PC-3 (cell line): ENCODE measurements at regions not wholly inside any gene's neighbourhood (a gene's known extent, or its start where the extent isn't known, plus 50 kb on each side); places are given as distances from the start of the nearest gene placed in this dataset.
A peak's percentile ranks its signal among the peaks of the same experiment; 100 is the strongest.
"Not testable (repeated sequence)": the region's sequence is repeated elsewhere in the genome, so short reads cannot be mapped to it uniquely, and the experiment has no call there.

Experiments used
- ATAC-seq: fragments of 200-7000 bp; cut with Tn5 transposase; 2 replicates; pipeline ENCODE4 v1.9.1; 2020; ENCODE audit warnings: mild to moderate bottlenecking, moderate library complexity
- BruUV-seq: library from RNA; stranded (reverse); fragments of 400-500 nt; replicated peaks from 2 replicates; lab custom pipeline; 2021; lab: Mats Ljungman, UMichigan
- CTCF ChIA-PET: fragments of 300-600 bp; sonication (Branson Sonifier 250); formaldehyde crosslinking; loops from one replicate; lab custom pipeline; 2022; ENCODE audit warnings: antibody characterized with exemption; lab: Charles Lee
- POLR2A ChIA-PET: fragments of 300-600 bp; sonication (Branson Sonifier 250); formaldehyde crosslinking; loops from one replicate; lab custom pipeline; 2022; ENCODE audit warnings: antibody characterized with exemption; ENCODE audit not compliant: unreplicated experiment; lab: Charles Lee
- DNase-seq: peaks from one replicate; pipeline ENCODE4 v3.0.0-alpha.2; 2015
- H2AFZ ChIP-seq: fragments of 300-600 bp; sonication (generic); 2 replicates; pipeline ENCODE4 v1.6.0; 2016; ENCODE audit warnings: antibody characterized with exemption, low read length
- H3F3A ChIP-seq: fragments of 300-600 bp; sonication (generic); one replicate; pipeline ENCODE4 v1.6.0; 2017; ENCODE audit warnings: antibody characterized with exemption, low read length, control low read depth, mild to moderate bottlenecking; ENCODE audit not compliant: unreplicated experiment
- H3K27ac ChIP-seq: fragments of 300-600 bp; sonication (generic); 2 replicates; pipeline ENCODE4 v1.5.1; 2016; ENCODE audit warnings: mild to moderate bottlenecking, low read length
- H3K27me3 ChIP-seq: fragments of 300-600 bp; sonication (generic); 2 replicates; pipeline ENCODE4 v1.6.1; 2016; ENCODE audit warnings: low read length, mixed read lengths
- H3K36me3 ChIP-seq: fragments of 300-600 bp; sonication (generic); 2 replicates; pipeline ENCODE4 v1.6.1; 2016; ENCODE audit warnings: low read depth, mixed run types, low read length, mixed read lengths
- H3K4me1 ChIP-seq: fragments of 300-600 bp; sonication (generic); 2 replicates; pipeline ENCODE4 v1.5.1; 2016; ENCODE audit warnings: low read length; ENCODE audit not compliant: insufficient read depth
- H3K4me2 ChIP-seq: fragments of 300-600 bp; sonication (generic); 2 replicates; pipeline ENCODE4 v1.6.0; 2016; ENCODE audit warnings: low read length
- H3K4me3 ChIP-seq: fragments of 300-600 bp; sonication (generic); 2 replicates; pipeline ENCODE4 v1.5.1; 2016; ENCODE audit warnings: mild to moderate bottlenecking, low read length, mixed read lengths
- H3K79me2 ChIP-seq: fragments of 300-600 bp; sonication (generic); 2 replicates; pipeline ENCODE4 v1.6.1; 2017; ENCODE audit warnings: low read length, mixed read lengths
- H3K9ac ChIP-seq: fragments of 300-600 bp; sonication (generic); 2 replicates; pipeline ENCODE4 v1.6.0; 2016; ENCODE audit warnings: mild to moderate bottlenecking, low read length
- H3K9me2 ChIP-seq: fragments of 300-600 bp; sonication (generic); replicated peaks from 2 replicates; pipeline ENCODE4 v1.6.1; 2016; ENCODE audit warnings: mixed run types, low read length, mixed read lengths
- H3K9me3 ChIP-seq: fragments of 300-600 bp; sonication (generic); 2 replicates; pipeline ENCODE4 v1.6.1; 2016; ENCODE audit warnings: low read length, mixed read lengths
- H4K20me1 ChIP-seq: fragments of 300-600 bp; sonication (generic); 2 replicates; pipeline ENCODE4 v1.6.1; 2016; ENCODE audit warnings: low read length, mixed read lengths
- CTCF ChIP-seq: fragments of 300-600 bp; sonication (generic); conservative IDR thresholded peaks from 2 replicates; pipeline ENCODE4 v1.5.1; 2017; ENCODE audit warnings: antibody characterized with exemption, low read depth, mild to moderate bottlenecking, low read length
- EZH2 ChIP-seq: fragments of 300-600 bp; sonication (generic); IDR thresholded peaks from one replicate; pipeline ENCODE4 v1.6.1; 2017; ENCODE audit warnings: antibody characterized with exemption, mild to moderate bottlenecking, low read length; ENCODE audit not compliant: unreplicated experiment
- EZH2phosphoT487 ChIP-seq: fragments of 300-600 bp; sonication (generic); IDR thresholded peaks from 2 replicates; pipeline ENCODE4 v1.6.1; 2018; ENCODE audit warnings: mild to moderate bottlenecking, antibody characterized with exemption, low read length, borderline replicate concordance
- intact Hi-C: fragments of 100-400 bp; cut with micrococcal nuclease; formaldehyde crosslinking; loops from 2 replicates; pipeline ENCODE4 v1.9.0; 2023

- Histone ChIP-seq H3K4me1 (no peaks in the 10 kb centered on the region), H3K27me3 (no peaks in the 10 kb centered on the region), H3K4me3 (no peak overlapping the region), H3K36me3 (no peaks in the 10 kb centered on the region), H4K20me1 (no peaks in the 10 kb centered on the region), H3K4me2 (no peak overlapping the region), H3F3A (no peaks in the 10 kb centered on the region), H3K9ac (no peak overlapping the region), H2AFZ (no peak overlapping the region), H3K9me3 (no peaks in the 10 kb centered on the region), H3K9me2 (no peaks in the 10 kb centered on the region), H3K79me2 (no peaks in the 10 kb centered on the region), H3K27ac (no peak overlapping the region)
- CTCF ChIA-PET, result no interaction called here
- no TSS peak for BruUV-seq
- intact Hi-C loops, result no loop called here
- no peak for ATAC-seq
- TF ChIP-seq EZH2phosphoT487, result no peak
- TF ChIP-seq CTCF, result no peak
- TF ChIP-seq EZH2, result no peak
- DNase-seq, result no peak
- POLR2A ChIA-PET, result no interaction called here
Observed at GRCh38 chr6:14386668-14387067, 269.1 kb downstream of the CD83 start.

DNA sequence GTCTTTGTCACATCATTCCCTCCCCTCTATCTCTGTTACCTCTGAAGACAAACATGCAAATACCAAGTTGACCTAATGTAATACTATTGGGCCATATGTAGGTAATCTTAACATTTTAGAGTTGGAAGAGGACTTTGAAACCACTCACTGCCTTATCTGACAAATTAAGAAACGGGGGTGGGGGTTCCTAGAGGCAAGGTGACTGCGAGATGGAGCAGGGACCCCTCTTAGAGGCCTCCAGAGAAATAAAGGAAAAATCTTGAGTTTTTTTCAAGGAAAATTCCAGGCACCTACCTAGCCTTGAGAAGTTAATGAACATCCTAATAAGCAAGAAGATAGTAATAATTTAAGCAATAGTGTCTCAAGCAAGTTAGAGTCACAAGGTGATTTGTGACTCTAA lies 270.8 kb downstream of the CD83 start:
- ATAC-seq (no peak), DNase-seq (no peak)
- BruUV-seq, result no TSS peak
- no peaks in the 10 kb centered on the region for H4K20me1 ChIP-seq
- no peak overlapping the region for H3K27ac ChIP-seq
- TF ChIP-seq CTCF (no peak), EZH2 (no peak), EZH2phosphoT487 (no peak)
- no peak overlapping the region for H2AFZ ChIP-seq
- H3K4me1 ChIP-seq, result no peaks in the 10 kb centered on the region
- H3K79me2 ChIP-seq, result no peaks in the 10 kb centered on the region
- H3K4me3 ChIP-seq, result no peak overlapping the region
- no peaks in the 10 kb centered on the region for H3F3A ChIP-seq
- H3K9ac ChIP-seq, result no peak overlapping the region
- H3K36me3 ChIP-seq, result no peaks in the 10 kb centered on the region
- no peaks in the 10 kb centered on the region for H3K9me2 ChIP-seq
- ChIA-PET POLR2A (no interaction called here), CTCF (no interaction called here)
- no peaks in the 10 kb centered on the region for H3K27me3 ChIP-seq
- no peak overlapping the region for H3K4me2 ChIP-seq
- intact Hi-C loops, result no loop called here
- no peaks in the 10 kb centered on the region for H3K9me3 ChIP-seq

DNA sequence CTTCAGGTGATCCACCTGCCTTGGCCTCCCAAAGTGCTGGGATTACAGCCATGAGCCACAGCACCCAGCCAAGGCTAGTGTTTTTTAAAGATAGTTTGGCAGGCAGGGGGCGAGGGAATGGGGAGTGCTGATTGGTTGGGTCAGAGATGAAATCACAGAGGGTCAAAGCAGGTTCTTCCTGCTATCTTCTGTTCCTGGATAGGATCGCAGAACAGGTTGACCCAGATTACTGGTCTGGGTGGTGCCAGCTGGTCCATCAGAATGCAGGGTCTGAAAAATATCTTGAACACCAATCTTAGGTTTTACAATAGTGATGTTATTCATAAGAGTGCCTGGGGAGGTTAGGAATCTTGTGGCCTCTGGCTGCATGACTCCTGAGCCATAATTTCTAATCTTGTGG lies 272.2 kb downstream of the CD83 start:
- H3K9me3 ChIP-seq, H2AFZ ChIP-seq, H3K4me1 ChIP-seq, H3K4me3 ChIP-seq, H3F3A ChIP-seq, H3K9ac ChIP-seq, POLR2A ChIA-PET, H3K27ac ChIP-seq, CTCF ChIA-PET, H3K9me2 ChIP-seq, H3K27me3 ChIP-seq, intact Hi-C loops, H3K4me2 ChIP-seq, BruUV-seq, H4K20me1 ChIP-seq, H3K36me3 ChIP-seq, ATAC-seq, H3K79me2 ChIP-seq: not testable (repeated sequence)
- DNase-seq, result peak; percentile 23
